Hepatocyte (in vitro differentiated cells): ENCODE measurements at regions not wholly inside any gene's neighbourhood (a gene's known extent, or its start where the extent isn't known, plus 50 kb on each side); places are given as distances from the start of the nearest gene placed in this dataset.

Experiments
- DNase-seq: peaks from one replicate; pipeline ENCODE4 v3.0.0-alpha.2; 2016; ENCODE audit warnings: low spot score
- H2AFZ ChIP-seq: fragments of 200-600 bp; sonication (generic); 2 replicates; pipeline ENCODE4 v1.6.0; 2016; ENCODE audit warnings: antibody characterized with exemption, mild to moderate bottlenecking
- H3K27ac ChIP-seq: fragments of 200-600 bp; sonication (generic); 2 replicates; pipeline ENCODE4 v1.5.1; 2016; ENCODE audit warnings: mild to moderate bottlenecking
- H3K27me3 ChIP-seq: fragments of 200-600 bp; sonication (generic); 2 replicates; pipeline ENCODE4 v1.6.1; 2016
- H3K36me3 ChIP-seq: fragments of 200-600 bp; sonication (generic); replicated peaks from 2 replicates; pipeline ENCODE4 v1.5.1; 2016; ENCODE audit warnings: low read depth; ENCODE audit not compliant: insufficient read depth
- H3K4me1 ChIP-seq: fragments of 200-600 bp; sonication (generic); 2 replicates; pipeline ENCODE4 v1.5.1; 2016; ENCODE audit warnings: mild to moderate bottlenecking, moderate library complexity; ENCODE audit not compliant: insufficient read depth
- H3K4me2 ChIP-seq: fragments of 200-600 bp; sonication (generic); 2 replicates; pipeline ENCODE4 v1.6.0; 2016
- H3K4me3 ChIP-seq: fragments of 200-600 bp; sonication (generic); 2 replicates; pipeline ENCODE4 v1.5.1; 2016; ENCODE audit warnings: mild to moderate bottlenecking
- H3K79me2 ChIP-seq: fragments of 200-600 bp; sonication (generic); 2 replicates; pipeline ENCODE4 v1.6.0; 2017; ENCODE audit warnings: mild to moderate bottlenecking
- H3K9me2 ChIP-seq: fragments of 200-600 bp; sonication (generic); replicated peaks from 2 replicates; pipeline ENCODE4 v1.6.0; 2017; ENCODE audit warnings: mild to moderate bottlenecking; ENCODE audit not compliant: insufficient read depth
- H3K9me3 ChIP-seq: fragments of 200-600 bp; sonication (generic); 2 replicates; pipeline ENCODE4 v1.5.1; 2016; ENCODE audit warnings: low read depth, mild to moderate bottlenecking
- H4K20me1 ChIP-seq: fragments of 200-600 bp; sonication (generic); 2 replicates; pipeline ENCODE4 v1.6.0; 2016; ENCODE audit warnings: mild to moderate bottlenecking; ENCODE audit not compliant: insufficient read depth, poor library complexity, severe bottlenecking
- CTCF ChIP-seq: fragments of 200-600 bp; sonication (generic); IDR thresholded peaks from 2 replicates; pipeline ENCODE4 v1.5.1; 2016; ENCODE audit warnings: antibody characterized with exemption, mild to moderate bottlenecking; ENCODE audit not compliant: poor library complexity
- EZH2 ChIP-seq: fragments of 200-600 bp; sonication (generic); IDR thresholded peaks from 2 replicates; pipeline ENCODE4 v1.6.1; 2016; ENCODE audit warnings: antibody characterized with exemption, mild to moderate bottlenecking, borderline replicate concordance
- EZH2phosphoT487 ChIP-seq: fragments of 200-600 bp; sonication (generic); IDR thresholded peaks from one replicate; pipeline ENCODE4 v1.6.1; 2018; ENCODE audit warnings: antibody characterized with exemption, mild to moderate bottlenecking, low read depth, moderate library complexity; ENCODE audit not compliant: unreplicated experiment, severe bottlenecking
- WGBS: methylation state at CpG from one replicate; pipeline ENCODE4 v1.1.6; 2016; ENCODE audit warnings: low lambda C conversion rate; ENCODE audit errors: missing lambda C conversion rate; 5-methylcytosine and 5-hydroxymethylcytosine counted together

- no peak for DNase-seq
- Histone ChIP-seq H2AFZ (no peak overlapping the region), H4K20me1 (no peaks in the 10 kb centered on the region), H3K9me3 (no peaks in the 10 kb centered on the region), H3K4me2 (peak overlapping the region; percentile 60), H3K4me3 (no peak overlapping the region), H3K27me3 (peaks cover 47% of the 10 kb centered on the region), H3K27ac (peak overlapping the region; percentile 4), H3K4me1 (peaks cover 11% of the 10 kb centered on the region), H3K79me2 (no peaks in the 10 kb centered on the region), H3K36me3 (no peaks in the 10 kb centered on the region), H3K9me2 (no peaks in the 10 kb centered on the region)
- TF ChIP-seq EZH2phosphoT487 (no peak), CTCF (no peak), EZH2 (no peak)
- WGBS: 52% methylated on average over 22 of the region's 22 CpGs
Observed at GRCh38 chr7:1367501-1368183, 91.6 kb downstream of the MICALL2 start.

GRCh38 chr7:1368184-1368681 lies 91.0 kb downstream of the MICALL2 start:
- Histone ChIP-seq H3K4me2 (peak overlapping the region; percentile 60), H3K9me2 (no peaks in the 10 kb centered on the region)

GRCh38 chr7:1368682-1369571 lies 90.3 kb downstream of the MICALL2 start:
- no peak overlapping the region for H3K4me3 ChIP-seq
- H3K27me3 ChIP-seq: peaks cover 50% of the 10 kb centered on the region
- DNase-seq: peak; percentile 63
- no peaks in the 10 kb centered on the region for H4K20me1 ChIP-seq
- no peaks in the 10 kb centered on the region for H3K9me2 ChIP-seq
- no peaks in the 10 kb centered on the region for H3K79me2 ChIP-seq
- no peak overlapping the region for H2AFZ ChIP-seq
- TF ChIP-seq EZH2phosphoT487 (no peak), CTCF (peak; percentile 45), EZH2 (peak; percentile 65)
- 14% methylated on average over 22 of the region's 74 CpGs for WGBS
- no peaks in the 10 kb centered on the region for H3K36me3 ChIP-seq
- no peak overlapping the region for H3K27ac ChIP-seq
- no peaks in the 10 kb centered on the region for H3K9me3 ChIP-seq
- H3K4me1 ChIP-seq: peaks cover 11% of the 10 kb centered on the region
- peak overlapping the region; percentile 60 for H3K4me2 ChIP-seq

More at GRCh38 chr7:1368184-1368681, 91.0 kb downstream of the MICALL2 start:
- Histone ChIP-seq H3K4me1 (peaks cover 11% of the 10 kb centered on the region), H4K20me1 (no peaks in the 10 kb centered on the region), H3K4me3 (no peak overlapping the region), H2AFZ (no peak overlapping the region), H3K79me2 (no peaks in the 10 kb centered on the region), H3K9me3 (no peaks in the 10 kb centered on the region), H3K27me3 (peaks cover 50% of the 10 kb centered on the region), H3K36me3 (no peaks in the 10 kb centered on the region), H3K27ac (peak overlapping the region; percentile 4)
- DNase-seq: no peak
- TF ChIP-seq EZH2phosphoT487: no peak
- TF ChIP-seq EZH2: peak; percentile 6
- no peak for TF ChIP-seq CTCF
- WGBS: 47% methylated on average over 11 of the region's 11 CpGs
